ENCODE measurements at regions not wholly inside any gene's neighbourhood (a gene's known extent, or its start where the extent isn't known, plus 50 kb on each side); places are given as distances from the start of the nearest gene placed in this dataset.

DNA sequence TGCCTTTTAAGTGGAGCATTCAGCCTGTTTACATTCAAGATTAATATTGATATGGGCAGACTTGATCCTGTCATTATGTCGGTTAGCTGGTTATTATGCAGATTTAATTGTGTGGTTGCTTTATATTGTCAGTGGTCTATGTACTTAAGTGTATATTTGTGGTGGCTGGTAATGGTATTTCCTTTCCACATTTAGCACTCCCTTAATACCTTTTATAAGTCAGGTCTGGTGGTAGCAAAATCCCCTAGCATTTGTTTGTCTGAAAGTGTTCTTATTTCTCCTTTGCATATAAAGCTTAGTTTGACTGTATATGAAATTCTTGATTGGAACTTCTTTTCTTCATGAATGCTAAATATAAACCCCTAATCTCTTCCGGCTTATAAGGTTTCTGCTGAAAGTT lies 403.7 kb upstream of the EPHA5 start:
- 91 to 96% (median 92%) methylated on average over 2 of the region's 2 CpGs for WGBS, 3 donors
- no peak for DNase-seq
- Histone ChIP-seq H3K27me3 (ENCODE audit: insufficient read depth in 3 of 3, low read length in 2 of 3) (no peaks in the 10 kb centered on the region), H3K4me1 (no peaks in the 10 kb centered on the region), H3K27ac (no peak overlapping the region), H3K4me3 (no peak overlapping the region), H3K9me3 (peaks cover 5% of the 10 kb centered on the region), H3K36me3 (ENCODE audit: insufficient read depth in 1 of 2, low read depth in 1 of 2) (no peaks in the 10 kb centered on the region)
- ATAC-seq = no peak
- TF ChIP-seq, protein P1, sequence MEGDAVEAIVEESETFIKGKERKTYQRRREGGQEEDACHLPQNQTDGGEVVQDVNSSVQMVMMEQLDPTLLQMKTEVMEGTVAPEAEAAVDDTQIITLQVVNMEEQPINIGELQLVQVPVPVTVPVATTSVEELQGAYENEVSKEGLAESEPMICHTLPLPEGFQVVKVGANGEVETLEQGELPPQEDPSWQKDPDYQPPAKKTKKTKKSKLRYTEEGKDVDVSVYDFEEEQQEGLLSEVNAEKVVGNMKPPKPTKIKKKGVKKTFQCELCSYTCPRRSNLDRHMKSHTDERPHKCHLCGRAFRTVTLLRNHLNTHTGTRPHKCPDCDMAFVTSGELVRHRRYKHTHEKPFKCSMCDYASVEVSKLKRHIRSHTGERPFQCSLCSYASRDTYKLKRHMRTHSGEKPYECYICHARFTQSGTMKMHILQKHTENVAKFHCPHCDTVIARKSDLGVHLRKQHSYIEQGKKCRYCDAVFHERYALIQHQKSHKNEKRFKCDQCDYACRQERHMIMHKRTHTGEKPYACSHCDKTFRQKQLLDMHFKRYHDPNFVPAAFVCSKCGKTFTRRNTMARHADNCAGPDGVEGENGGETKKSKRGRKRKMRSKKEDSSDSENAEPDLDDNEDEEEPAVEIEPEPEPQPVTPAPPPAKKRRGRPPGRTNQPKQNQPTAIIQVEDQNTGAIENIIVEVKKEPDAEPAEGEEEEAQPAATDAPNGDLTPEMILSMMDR (IDR thresholded peaks at IDR 0.05) = no peak
- intact Hi-C loops (cut with DNase I) = no loop called here

DNA sequence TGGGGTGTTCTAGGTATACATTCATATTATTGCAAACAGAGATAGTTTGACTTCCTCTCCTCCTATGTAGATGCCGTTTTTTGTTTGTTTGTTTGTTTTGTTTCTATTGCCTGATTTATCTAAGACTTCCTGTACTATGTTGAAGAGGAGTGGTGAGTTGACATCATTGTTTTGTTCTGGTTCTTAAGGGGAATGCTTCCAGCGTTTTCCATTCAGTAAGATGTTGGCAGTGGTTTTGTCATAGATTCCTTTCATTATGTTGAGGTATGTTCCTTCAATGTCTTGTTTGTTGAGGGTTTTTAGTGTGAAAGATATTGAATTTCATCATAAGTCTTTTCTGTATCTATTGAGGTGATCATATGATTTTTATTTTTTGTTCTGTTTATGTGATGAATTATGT lies 401.6 kb upstream of the EPHA5 start:
- H3K9me3 ChIP-seq = peaks cover 5% of the 10 kb centered on the region
- H3K27me3 ChIP-seq (ENCODE audit: insufficient read depth in 3 of 3, low read length in 2 of 3) = no peaks in the 10 kb centered on the region
- TF ChIP-seq, protein P1 (IDR thresholded peaks at IDR 0.05) = no peak
- no peaks in the 10 kb centered on the region for H3K4me1 ChIP-seq
- WGBS, 3 donors = 38 to 55% (median 38%) methylated on average over 2 of the region's 2 CpGs
- intact Hi-C loops (cut with DNase I) = no loop called here
- H3K4me3 ChIP-seq = no peak overlapping the region
- H3K27ac ChIP-seq = no peak overlapping the region
- H3K36me3 ChIP-seq (ENCODE audit: insufficient read depth in 1 of 2, low read depth in 1 of 2) = no peaks in the 10 kb centered on the region
- DNase-seq = no peak
- no peak for ATAC-seq

DNA sequence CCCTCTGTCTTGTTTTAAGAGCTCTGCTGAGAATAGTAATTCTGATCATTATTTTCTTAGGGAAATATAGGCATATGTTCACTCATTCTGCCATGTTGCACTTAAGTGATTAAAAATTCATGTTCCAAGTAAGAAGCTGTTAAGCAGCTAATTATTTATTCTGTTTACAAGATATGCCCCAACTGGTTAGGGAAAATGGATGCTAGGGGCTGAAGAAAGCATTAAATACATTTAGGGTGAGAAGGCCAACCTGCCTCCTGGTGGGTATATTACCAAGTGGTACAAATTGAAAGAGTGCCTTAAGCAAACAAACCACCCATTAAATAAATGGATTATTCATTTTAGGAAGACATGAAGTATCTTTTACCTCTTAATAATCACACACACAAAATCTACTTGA lies 392.6 kb upstream of the EPHA5 start:
- Histone ChIP-seq H3K27me3 (ENCODE audit: insufficient read depth in 3 of 3, low read length in 2 of 3) (no peaks in the 10 kb centered on the region), H3K4me1 (no peaks in the 10 kb centered on the region), H3K4me3 (no peak overlapping the region), H3K36me3 (ENCODE audit: insufficient read depth in 1 of 2, low read depth in 1 of 2) (no peaks in the 10 kb centered on the region), H3K9me3 (no peaks in the 10 kb centered on the region), H3K27ac (no peak overlapping the region)
- intact Hi-C loops (cut with DNase I) = no loop called here
- DNase-seq (no peak), ATAC-seq (no peak)
- TF ChIP-seq, protein P1 (IDR thresholded peaks at IDR 0.05) = no peak

- no peak overlapping the region for H3K4me3 ChIP-seq
- H3K27me3 ChIP-seq (ENCODE audit: insufficient read depth in 3 of 3, low read length in 2 of 3) = no peaks in the 10 kb centered on the region
- H3K4me1 ChIP-seq = no peaks in the 10 kb centered on the region
- H3K36me3 ChIP-seq (ENCODE audit: insufficient read depth in 1 of 2, low read depth in 1 of 2) = no peaks in the 10 kb centered on the region
- DNase-seq (no peak), ATAC-seq (no peak)
- intact Hi-C loops (cut with DNase I) = no loop called here
- no peak overlapping the region for H3K27ac ChIP-seq
- TF ChIP-seq, protein P1 (IDR thresholded peaks at IDR 0.05) = no peak
- no peaks in the 10 kb centered on the region for H3K9me3 ChIP-seq
- 41 to 59% (median 45%) methylated on average over 2 of the region's 2 CpGs for WGBS, 3 donors
Observed at GRCh38 chr4:66062044-66062443, 391.8 kb upstream of the EPHA5 start.

- Histone ChIP-seq H3K27me3 (ENCODE audit: insufficient read depth in 3 of 3, low read length in 2 of 3) (no peaks in the 10 kb centered on the region), H3K27ac (no peak overlapping the region), H3K4me1 (no peaks in the 10 kb centered on the region), H3K36me3 (ENCODE audit: insufficient read depth in 1 of 2, low read depth in 1 of 2) (no peaks in the 10 kb centered on the region), H3K4me3 (no peak overlapping the region), H3K9me3 (no peaks in the 10 kb centered on the region)
- 38 to 43% (median 41%) methylated on average over 2 of the region's 2 CpGs for WGBS, 3 donors
- intact Hi-C loops (cut with DNase I) = no loop called here
- DNase-seq (no peak), ATAC-seq (no peak)
- TF ChIP-seq, protein P1 (IDR thresholded peaks at IDR 0.05) = no peak
Observed at GRCh38 chr4:66059556-66059955, 389.3 kb upstream of the EPHA5 start.
